NCI-H446 (cell line): ENCODE measurements at regions not wholly inside any gene's neighbourhood (a gene's known extent, or its start where the extent isn't known, plus 50 kb on each side); places are given as distances from the start of the nearest gene placed in this dataset.

Experiments used
- DNase-seq, 2 experiments: peaks; one replicate each; lab custom pipeline; 2025; lab: John Stamatoyannopoulos, UW

DNA sequence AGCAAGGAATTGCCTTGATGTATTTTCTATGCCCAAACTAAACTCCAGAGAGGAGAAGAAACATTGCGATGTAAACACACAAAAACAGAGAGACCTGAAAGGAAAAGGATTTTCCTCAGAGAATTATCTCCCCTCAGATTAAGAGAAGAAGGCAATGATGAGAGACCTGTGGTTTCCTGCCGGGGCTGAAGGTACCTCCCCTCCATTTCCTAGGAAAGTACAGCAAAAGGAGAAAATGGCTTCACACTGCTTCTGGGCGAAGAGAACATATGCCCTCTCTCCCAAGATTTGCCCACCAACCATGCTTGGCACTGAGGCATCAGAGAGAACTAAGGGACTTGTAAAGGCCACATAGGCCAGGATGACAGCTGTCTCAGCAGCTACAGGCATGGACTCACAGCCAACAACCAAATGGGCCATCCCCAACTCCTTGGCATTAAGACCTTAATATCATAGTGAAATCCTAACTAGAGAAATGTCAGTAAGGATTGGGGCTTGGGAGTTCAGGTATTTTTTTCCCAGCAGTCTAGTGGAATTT, 523.0 kb downstream of the PTPRC start:
- DNase-seq, result no peak

DNA sequence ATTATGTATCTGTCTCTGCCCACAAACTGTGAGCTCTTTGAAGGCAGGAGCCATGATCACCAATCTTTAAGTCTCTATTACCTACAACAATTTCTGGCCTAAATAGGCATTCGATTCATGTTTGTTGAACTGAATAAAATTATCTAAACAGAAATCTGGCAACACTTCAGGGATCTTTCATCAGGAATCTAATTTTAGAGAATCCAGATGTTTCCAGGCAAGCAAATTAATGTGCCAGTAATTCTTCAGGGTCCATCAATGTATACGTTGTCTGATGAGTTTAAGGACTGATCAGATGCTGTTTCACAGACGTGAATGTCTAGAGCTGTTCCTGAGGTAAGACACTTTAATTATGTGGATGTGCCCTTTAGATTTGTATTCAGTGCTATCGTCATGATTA, 524.4 kb downstream of the PTPRC start:
- DNase-seq, result peak in 1 of 2 experiments; percentile 44

DNA sequence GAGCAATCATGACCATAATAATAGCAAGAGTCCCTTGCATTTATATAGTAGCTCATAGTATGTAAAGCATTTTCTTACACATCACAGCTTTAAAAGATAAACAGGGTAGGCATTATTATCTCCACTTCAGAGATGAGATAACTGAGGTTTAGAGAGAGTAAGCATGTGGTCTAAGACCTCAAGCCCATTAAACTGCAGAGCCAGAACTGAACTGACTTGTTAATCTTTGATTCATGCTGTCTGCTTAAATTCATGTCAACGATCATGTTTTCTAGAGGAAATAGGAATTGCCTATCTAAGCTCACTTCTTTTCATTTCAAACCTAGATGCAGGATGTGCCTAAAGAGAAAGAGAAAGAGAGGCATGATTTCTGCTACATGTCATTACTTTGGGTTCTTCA, 524.8 kb downstream of the PTPRC start:
- no peak for DNase-seq

DNA sequence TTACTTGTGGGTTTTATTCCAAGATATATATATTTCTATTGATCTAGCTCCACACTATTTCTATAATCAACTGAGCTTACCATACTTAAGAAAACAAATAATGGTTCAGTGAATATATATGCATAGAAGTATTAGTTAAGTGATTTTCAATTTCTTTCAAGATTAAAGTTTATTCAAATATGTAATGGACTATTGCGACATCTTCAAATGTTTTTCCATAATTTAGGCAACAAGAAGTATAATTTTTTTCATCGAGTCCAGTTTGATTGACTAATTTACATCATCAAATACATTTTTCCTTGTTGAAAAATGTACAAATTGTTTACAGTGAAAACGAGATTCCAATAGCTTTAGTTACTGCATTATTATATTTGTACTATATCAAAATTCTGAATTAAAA, 528.6 kb downstream of the PTPRC start:
- no peak for DNase-seq

DNA sequence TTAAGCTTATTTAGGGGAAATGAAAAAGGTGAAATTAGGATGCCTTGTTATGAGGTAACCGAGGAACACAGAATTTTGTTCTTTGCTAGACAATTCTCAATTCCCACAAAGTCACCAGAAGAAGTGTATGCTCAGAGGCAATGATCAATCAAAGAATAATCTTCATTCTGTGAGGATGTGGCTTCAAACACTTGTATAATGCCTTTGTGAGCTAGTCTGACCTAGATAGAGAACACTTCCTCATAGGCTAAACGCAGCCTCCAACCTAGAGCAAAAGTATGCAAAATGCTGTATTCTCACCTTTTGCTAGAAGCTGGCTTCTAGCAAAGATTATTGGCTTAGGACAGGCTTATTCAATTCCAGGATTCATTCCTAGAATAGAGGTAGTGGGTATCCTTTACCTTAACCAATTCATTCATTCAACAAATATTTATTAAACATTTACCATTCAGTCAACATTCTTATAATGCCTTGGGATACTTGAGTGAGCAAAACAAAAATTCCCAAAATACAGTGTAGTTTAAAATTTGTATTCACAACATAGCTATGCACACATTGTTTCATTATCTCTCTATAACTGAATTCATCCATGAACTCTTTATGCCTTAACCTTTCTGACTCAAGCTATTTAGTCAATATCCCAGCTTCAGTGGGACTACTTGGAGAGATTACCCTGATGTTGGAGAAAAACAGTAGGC, 530.2 kb downstream of the PTPRC start:
- no peak for DNase-seq

DNA sequence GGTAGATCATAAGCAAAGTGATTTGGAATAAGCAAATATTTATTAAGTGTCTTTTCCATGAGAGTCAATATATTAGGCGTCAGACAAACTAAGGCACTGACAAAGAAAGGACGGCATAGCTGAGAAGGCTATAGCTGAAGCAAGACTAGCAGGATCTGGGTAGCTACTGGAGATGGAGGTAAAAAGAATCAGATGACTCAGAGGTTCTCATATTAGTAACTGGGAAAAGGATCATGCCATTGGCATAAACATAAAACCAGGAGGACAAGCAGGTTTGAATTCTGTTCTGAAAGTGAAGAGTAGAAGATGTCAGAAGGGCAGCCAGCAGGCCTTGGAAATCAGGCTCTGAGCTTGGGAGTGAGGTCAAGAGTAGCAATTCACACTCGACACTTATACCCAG, 531.9 kb downstream of the PTPRC start:
- DNase-seq, result no peak

DNA sequence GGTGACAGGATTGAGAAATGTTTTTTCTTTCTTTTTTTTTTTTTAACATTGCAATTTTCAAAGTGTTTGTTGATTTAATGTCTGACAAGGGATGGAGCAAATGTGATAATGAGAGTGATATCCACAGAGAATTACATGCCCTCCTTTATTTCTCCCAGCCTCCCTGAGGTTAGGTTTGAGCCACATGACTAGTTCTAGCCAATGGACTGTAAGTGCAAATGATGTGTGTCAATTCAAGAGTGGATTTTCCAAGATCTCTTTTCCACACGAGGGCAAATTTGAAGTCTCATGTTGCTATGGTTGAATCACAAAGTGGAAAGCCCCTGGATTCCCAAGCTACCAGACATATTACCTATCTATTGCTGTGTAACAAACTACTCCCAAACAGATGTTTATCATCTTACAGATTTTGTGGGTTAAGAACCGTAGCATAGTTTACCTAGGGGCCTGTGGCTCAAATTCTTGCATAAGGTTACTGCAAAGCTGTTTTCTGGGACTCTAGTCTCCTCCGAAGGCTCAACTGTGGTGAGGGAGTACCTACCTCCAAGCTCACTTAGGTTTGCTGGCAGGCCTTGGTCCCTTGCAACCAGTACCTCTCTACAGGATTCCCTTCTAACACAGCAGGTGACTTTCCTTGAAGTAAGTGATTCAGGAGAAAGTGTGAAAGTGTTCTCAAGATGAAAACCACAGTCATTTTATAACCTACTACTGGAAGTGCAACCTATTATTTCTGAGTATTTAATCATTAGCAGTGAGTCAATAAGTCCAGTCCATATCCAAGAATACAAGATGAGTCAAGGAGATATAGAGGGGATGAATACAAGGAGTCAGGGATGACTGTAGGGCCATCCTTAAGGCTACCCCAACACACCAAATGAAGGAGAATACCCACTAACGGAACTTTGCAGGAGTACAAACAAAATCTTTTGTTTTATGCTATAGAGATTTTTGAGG, 533.6 kb downstream of the PTPRC start:
- no peak for DNase-seq

DNA sequence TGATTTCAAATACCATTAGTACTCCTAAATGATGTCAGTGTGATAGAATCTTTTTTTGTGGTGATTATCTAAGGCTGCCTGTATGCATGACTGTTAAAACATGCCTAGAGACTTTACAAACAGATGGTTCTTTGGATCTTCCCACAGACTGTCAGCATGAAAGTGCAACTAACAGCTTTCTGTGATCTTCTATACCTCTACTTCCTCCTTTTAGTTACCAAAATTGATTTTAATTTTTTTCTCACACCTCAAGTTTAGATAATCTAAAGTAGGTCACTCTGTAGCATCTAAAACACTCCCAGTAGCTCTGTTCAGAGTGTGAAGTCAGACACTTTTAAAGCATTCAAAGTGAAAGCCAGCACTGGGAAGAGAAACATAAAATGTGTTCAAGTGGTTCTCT, 534.5 kb downstream of the PTPRC start:
- no peak for DNase-seq

DNA sequence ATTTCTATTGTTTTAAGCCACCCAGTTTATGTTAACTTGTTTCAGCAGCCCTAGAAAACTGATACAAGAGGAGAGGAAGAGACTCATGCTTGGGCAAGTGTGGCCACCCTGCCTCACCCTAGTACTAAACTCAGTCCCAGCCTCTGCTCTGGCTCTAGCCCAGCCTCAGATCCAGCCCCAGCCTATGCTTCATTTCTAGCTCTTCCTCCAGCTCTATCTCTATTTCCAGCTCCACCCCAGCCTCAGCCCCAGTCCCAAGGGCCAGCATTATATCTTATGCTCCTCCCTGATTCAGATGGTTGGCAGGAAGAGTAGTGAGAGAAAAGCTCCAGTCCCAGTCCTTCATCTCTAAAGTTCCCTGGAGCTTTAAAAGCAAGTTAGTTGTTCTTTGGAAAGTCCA, 535.5 kb downstream of the PTPRC start:
- no peak for DNase-seq

DNA sequence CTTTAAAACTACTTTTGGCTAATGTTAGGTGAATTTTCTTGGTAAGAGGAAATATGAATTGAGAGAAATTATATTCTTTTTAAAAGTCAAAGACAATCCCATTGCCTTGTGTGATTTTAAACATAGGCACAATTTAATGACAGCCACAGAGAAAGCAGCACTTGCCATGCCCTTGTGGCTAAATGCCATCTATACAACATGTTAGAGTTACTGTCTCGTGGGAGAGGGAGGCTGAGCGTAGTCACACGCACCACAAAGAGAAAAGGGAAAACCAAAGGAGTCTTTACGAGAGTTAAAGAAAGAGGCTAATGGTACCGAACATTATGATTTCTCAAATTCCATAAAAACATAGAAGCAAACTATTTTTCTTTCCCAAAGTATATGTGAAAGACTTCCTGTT, 537.9 kb downstream of the PTPRC start:
- no peak for DNase-seq

DNA sequence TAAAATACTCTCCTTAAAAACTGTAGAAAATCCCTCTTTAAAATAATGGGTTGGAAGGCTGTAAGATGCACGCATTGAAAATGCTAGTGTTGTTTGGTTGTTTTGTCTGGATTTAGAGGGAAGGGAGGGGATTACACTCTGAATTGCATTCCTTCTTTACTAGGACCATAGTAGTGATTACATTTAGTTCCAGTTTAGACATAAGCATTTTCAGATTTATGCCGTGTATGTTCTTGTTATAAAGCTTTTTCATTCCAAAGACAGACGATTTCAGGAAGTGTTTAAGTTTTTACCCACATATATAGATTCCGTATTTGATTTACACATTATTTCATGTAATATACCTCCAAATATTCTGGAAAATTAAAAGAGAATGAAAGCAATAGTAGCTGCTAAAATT, 538.4 kb downstream of the PTPRC start:
- no peak for DNase-seq

DNA sequence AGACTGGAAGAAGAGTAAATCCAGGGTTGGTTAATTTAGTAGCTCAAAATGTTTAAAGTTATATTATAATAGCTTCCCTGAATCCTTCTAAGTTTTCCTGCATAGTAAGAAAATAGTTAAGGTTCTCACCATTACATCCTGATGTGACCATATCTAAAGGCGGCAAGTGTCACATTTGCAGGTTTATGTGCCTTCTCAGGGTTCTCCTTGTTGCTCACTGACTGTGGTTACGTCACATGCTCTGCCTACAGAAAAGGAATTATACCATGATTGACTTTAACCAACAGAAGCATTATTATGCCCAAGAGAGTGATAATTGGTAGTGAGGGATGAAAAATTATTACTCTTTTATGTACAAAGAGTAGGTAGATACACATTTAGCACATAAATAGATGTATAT, 539.8 kb downstream of the PTPRC start:
- DNase-seq, result no peak

DNA sequence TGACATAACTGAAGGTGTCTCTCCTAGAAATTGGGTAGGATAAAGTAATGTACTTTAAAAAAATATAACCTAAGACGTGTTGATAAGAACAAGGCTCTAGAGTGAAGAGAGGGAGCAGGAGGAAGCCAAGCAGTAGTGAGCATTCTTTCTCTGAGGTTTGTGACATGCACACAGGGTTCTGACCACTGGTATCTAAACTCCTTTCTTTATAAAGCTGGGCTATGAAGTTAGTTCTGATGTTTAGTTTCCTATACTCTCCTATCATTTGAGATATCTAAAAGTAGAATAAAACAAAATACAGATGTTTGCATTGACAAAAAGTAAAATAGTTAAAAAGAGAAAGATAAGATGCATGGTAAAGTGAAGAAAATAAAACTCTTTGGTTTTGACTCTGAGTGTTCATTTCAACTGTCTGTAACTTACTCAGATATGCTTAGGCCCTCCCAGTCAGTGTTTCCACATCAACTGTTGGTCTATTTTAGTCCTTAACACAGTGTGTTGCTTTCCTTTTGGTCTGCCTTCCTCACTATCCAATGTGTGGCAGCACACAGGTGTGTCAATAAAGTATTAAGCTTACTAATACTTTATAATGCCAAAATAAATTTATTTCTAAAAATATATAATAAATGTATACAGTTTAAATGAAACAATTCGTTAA, 543.5 kb downstream of the PTPRC start:
- no peak for DNase-seq

DNA sequence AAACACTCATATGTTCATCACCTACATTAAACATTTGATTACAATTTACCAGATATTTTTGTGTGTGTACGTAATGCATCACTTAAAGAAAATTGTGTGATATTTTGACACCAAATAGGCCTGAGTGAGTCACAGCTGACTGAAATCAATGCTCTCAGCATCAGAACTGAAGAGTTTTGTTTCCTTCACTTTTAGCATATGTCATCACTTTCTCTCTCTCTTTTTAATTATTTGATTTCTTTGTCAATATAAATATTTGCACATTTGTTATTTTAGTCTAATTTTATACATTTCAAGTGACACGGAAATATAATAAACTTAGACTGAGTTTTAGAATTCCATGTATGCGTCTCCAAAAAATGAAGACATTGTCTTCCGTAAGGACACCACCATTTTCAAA, 545.3 kb downstream of the PTPRC start:
- no peak for DNase-seq

DNA sequence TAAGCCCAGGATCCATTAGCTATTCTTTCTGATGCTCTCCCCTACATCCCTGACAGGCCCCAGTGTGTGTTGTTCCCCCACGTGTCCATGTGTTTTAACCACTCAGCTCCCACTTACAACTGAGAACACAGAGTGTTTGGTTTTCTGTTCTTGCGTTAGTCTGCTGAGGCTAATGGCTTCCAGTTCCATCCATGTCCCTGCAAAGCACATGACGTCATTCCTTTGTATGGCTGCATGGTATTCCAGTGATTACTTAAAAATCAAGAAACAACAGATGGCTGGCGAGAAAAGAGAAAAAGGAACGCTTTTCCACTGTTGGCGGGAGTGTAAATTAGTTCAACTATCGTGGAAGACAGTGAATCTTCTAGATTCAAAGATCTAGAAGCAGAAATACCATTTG, 556.0 kb downstream of the PTPRC start:
- DNase-seq, result no peak

DNA sequence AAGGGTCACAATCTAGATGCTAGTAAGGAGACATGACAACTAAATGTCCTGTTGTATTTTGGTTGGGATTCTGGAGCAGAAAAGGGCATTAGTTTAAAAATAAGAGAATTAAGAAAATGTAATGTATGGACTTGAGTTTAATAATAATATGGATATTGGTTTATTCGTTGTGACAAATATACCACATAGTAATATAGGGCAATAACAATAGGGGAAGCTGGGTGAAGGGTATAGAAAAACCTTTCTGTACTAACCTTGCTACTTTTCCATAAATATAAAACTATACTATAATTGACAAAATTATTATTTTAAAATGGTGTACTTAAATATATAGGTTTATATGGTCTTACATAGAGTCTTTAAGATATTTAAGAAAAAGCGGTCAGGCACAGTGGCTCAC, 558.9 kb downstream of the PTPRC start:
- no peak for DNase-seq

DNA sequence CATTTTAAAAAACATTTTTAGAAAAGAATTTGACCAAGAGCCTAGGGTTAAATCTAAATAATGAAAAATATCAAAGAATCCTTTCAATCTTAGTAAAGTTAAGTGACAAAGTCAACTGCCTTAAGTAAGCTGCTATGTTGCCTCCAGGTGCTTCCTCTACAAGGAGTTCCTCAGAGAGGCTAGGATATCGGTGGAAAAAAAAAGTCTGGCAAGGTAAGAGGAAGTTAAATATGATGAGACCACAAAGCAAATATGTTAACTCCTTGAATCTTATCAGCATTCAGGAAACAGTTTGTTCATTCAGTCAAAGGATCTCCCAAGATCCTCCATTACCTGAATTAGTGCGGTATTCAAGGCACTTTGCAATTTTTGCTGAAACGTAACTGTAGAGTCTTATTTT, 563.5 kb downstream of the PTPRC start:
- DNase-seq, result no peak

DNA sequence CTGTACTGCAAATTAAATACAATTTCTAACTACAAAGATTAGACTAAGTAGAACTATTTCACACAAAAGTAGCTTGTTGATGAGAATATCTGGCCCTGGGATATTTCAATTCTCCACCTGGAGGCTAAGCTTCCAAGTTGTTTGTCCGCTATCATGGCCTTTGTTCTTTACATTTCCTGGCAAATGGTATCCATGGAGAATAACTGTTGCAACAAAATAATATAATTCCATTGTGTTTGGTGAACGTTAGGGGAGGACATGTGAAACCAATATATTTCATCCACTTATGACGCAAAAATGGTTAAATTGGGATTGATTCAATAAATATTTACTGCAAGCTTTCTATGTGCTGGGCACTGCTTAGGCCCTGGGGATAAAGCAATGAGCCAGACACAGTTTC, 565.4 kb downstream of the PTPRC start:
- DNase-seq, result no peak

DNA sequence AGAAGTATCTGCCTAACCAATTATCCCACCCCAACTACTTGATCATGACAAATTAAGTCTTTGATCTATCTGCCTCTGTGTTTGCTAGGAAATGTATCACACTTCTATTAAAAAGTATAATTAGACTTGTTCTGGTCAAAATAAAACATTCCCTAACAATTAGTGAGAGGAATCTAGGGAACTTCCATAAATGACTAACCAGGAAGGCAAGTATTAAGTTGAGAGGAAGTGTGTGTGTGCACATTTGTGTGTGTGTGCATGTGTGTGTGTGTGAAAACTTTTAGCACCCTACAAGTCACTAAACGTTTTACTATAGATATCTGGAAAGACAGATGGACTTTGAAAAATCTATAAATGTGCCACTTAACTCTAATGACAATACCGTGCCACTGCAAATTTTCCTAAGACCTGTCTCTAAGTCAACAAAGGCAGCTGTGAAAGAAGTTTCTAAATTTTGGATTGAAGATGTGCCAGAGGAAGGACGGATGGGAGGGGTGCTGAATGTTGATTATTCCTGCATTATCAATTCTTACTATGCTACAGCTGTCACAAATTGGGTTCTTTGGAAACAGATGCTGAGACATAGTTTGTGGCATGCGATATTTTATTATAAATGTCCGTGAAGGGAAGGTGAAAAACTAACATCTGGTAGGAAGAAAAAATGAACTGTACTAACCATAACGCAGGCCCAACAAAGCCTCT, 567.1 kb downstream of the PTPRC start:
- no peak for DNase-seq

DNA sequence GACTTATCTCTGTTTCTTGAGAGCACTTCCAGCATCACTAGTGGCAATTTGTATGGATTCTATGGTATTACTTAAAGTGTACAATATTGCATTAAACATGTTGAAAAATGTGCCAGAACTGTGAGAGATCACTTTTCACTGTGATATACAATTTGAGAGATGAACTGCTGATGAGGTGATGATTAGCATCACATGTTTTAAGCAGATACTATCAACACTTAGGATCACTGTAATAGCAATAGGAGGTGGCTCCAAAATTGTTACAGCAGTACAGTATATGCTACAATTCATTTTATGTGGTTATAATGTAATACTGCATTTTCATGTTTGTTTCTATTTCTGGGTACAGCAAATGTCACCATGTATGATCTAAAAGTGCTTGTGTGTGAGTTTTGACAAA, 570.0 kb downstream of the PTPRC start:
- no peak for DNase-seq

DNA sequence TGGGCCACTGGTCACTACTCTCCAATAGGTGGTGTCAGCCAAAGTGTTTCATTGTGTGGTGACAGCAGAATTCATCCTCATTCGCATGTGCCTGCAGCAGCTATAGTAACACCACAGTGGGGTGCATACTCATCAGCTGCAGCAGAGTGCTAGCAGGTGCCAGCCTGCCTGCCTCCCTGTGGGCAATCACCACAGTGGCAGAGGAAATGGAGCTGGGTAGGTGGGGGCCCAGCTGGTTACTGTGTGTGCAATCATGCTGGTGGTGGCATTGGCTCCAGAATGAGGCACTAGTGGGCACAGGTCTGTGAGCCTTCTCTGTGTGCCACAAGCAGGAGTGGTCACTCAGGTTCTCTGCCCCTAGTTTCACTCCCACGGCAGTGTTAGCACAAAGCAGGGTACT, 579.2 kb downstream of the PTPRC start:
- DNase-seq, result no peak

DNA sequence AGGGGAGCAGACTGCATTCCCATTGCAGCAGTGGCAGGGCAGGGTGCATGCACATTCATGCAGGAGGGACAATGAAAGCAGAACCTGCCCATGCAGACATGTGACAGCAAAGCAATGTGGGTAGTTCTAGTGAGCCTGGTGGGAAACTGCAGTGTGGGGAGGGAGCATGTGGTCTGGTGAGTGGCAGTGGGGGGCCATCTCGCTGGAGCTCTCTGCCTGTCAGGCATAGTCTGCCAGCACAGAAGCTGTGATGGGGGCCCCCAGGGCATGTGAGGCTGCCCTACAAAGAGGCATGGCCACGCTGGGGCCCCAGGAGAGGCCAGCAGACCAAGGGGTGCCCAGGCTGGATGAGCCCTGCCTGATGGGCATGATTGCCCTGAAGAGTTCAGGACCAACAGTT, 579.7 kb downstream of the PTPRC start:
- DNase-seq, result no peak
